NCI-H2227 (cell line): ENCODE measurements at regions not wholly inside any gene's neighbourhood (a gene's known extent, or its start where the extent isn't known, plus 50 kb on each side); places are given as distances from the start of the nearest gene placed in this dataset.
"Not testable (repeated sequence)": the region's sequence is repeated elsewhere in the genome, so short reads cannot be mapped to it uniquely, and the experiment has no call there.

Experiments used
- DNase-seq: peaks from one replicate; lab custom pipeline; 2025; ENCODE audit not compliant: unreplicated experiment; lab: John Stamatoyannopoulos, UW

DNA sequence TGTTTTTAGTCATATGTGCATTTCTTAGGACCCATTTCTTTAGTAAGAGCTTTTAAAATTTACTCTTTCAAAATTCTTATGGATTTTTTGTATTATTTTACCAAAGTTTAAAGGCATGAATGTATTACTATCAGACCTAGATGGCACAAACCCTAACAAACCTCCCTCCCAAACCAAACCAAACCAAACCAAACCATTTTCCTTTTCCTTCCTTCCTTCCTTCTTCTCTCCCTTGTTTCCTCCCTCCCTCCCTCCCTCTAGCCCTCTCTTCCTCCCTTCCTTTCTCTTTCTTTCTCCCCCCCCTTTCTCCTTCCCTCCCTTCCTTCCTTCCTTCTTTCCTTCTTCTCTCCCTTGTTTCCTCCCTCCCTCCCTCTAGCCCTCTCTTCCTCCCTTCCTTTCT lies 1001.8 kb upstream of the CITED2 start:
- DNase-seq = no peak

DNA sequence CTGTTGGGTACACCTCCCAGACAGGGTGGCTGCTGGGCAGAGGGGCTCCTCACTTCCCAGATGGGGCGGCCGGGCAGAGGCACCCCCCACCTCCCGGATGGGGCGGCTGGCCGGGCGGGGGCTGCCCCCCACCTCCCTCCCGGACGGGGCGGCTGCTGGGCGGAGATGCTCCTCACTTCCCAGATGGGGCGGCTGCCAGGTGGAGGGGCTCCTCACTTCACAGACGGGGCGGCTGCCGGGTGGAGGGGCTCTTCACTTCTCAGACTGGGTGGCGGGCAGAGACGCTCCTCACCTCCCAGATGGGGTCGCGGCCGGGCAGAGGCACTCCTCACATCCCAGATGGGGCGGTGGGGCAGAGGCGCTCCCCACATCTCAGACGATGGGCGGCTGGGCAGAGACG lies 999.3 kb upstream of the CITED2 start:
- DNase-seq = not testable (repeated sequence)

DNA sequence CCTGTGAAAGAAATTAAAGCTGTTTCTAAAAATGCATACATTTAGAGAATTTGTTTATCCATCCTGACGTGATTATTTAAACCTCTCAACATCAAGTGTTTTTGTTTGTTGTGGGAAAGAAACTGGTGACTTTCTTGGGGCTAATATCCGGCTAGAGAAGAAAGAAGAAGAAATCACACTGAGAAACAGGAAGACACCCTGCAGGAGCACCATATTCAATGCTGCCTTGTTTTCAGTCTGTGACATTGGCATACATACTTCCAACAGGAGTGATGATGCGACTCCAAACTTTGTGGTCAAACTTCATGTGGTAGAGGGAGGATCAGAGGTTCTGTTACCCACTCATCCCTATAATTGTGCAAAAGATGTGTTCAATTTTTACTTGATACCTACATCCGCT lies 997.6 kb upstream of the CITED2 start:
- no peak for DNase-seq

DNA sequence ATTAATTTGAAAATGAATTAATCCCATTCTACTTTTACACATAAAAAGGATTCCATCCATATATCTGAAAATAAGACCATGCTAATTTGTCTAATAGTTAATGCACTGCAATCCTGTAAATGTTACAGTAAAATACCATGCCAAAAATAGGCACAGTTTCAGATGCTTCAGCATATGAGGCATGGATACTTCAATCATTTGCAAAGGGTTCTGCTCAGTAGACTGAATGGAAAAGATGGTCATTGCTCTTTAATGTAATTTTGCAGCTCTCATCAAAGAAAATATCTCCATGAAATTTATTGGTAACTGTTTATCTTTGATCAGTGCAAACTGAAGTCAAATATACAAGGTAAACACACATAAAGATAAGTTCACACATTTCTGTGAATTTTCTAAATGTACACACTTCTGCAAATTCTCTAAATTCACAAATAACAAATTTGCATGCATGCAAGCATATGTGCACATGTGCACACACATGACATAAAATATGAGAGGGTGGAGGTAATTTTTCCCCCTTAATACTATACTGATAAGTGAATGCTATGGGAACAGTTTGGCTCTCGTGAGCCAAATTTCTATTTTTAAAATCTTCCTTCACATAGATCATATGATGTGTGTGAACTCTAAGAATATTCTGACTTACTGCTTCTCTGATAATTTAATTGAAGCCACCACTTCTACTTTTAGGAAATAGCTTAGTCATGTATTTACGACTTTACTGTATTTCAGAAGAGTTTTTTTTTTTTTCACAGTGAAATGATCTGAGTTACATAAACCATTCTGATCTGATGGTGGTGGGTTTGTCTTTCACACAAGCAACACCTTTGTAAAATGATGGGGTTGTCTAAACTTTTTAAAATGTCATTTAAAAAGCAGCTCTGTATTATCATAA lies 996.8 kb upstream of the CITED2 start:
- DNase-seq = no peak

DNA sequence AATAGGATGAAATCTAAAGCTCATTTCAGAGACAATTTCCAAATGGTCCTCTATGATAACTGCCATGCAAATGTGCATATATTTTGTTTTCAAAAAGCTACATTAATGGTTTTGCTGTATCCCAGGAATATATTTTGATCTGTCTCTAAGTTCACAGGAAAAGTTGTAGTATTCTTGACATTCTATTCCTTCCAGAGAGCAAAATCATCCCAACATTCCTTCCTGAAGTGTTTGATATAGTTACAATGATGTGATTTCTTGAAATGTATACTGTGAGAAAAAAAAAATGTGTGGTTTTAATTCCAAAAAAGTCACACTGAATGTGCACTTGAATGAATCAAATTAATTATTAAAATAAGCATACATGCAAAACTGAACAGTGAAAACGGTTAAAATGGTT lies 996.0 kb upstream of the CITED2 start:
- DNase-seq = no peak

DNA sequence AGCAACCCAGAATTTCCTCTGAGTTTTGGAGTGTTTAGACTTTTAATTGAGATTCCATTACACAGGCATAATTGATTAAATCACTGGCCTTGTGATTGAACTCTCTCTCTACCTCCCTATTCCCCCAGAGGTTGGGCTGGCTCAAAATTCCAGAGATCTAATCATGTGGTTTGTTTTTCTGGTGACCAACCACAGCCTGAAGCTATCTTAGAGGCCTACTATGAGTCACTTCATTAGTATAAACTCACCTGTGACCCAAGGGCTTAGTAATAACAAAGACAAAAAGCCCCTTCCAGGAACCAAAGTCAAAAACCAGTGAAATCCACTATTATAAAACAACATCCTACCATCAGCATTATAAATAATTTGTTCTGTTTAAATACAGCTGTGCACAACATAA lies 992.5 kb upstream of the CITED2 start:
- DNase-seq = no peak

DNA sequence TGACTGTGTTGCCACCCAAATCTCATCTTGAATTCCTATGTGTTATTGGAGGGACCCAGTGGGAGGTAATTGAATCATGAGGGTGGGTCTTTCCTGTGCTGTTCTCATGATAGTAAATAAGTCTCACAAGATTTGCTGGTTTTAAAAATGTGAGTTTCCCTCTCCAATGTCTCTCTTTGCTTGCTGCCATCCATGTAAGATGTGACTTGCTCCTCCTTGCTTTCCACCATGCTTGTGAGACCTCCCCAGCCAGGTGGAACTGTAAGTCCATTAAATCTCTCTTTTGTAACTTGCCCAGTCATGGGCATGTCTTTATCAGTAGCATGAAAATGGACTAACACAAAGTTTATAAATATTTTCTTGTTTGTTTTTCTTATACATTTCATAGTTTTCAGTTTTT lies 990.5 kb upstream of the CITED2 start:
- DNase-seq = no peak

DNA sequence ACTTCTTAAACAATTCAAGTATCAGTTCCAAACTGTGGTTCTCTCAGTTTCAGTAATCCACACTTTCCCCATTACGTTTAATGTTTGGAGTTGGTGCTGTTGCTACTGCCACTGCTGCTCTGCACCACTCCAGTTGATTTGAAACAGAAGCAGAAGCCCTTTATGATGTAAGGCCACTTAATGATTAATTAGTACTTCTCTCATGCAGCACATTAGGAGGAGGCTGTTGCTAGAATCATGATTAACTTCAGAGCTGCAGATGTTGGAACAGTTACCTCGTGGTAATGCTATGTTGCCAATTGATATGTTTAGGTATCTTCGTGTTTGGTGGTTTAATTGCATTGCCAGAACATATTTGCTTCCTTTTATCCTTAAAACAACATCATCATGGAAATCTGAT lies 986.2 kb upstream of the CITED2 start:
- DNase-seq = no peak

DNA sequence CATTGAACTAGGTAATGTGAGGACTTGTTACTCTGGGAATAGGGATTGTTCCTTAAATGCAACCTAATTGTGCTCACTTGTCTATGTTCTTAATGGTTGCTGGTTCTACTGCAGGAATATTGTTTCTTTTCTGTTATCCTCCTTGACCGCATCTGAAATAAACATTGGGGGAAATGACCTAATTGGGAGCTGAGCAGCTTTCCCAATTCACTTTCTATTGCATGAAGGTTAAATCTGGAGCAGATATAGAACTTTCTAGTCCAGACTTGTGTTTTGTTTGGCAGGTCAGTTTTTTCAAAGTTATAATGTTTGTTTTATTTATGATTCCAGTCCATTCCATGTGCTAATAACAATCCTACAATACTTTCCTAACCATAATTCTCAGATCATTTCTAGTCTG lies 981.0 kb upstream of the CITED2 start:
- no peak for DNase-seq

DNA sequence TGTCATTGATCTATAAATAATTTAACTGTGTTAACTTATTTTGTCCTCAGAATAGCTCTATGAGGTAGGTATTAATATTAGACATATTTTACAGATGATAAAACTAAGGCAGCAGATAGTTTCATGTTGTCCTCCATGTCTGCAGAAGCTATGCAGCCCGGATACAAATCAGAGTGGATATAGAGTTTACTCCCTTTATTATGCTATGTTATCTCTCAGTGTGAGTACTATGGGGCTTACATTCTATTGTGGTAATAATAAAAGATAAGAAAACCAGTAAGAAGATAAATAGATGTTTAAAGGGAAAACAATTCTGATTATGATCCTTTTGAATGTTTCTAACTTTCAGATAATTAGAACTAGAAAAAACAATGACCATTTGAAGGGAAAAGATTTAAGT lies 979.8 kb upstream of the CITED2 start:
- DNase-seq = no peak

DNA sequence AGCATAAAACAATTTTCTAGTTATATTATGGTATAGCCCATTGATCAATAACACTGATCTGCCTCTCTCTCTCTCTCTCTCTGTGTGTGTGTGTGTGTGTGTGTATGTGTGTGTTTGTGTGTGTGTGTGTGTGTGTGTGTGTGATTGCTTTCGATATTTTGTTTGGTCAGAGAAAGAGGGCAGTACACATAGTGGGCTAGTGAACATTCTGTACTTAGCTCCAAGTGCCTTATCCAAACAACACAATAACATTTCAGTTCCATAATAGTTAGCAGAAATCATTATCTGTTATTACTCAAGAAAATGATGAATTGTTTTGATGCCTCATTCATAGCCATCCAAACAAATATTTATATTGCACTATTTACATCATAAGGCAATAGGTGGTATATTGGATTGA lies 979.1 kb upstream of the CITED2 start:
- no peak for DNase-seq

DNA sequence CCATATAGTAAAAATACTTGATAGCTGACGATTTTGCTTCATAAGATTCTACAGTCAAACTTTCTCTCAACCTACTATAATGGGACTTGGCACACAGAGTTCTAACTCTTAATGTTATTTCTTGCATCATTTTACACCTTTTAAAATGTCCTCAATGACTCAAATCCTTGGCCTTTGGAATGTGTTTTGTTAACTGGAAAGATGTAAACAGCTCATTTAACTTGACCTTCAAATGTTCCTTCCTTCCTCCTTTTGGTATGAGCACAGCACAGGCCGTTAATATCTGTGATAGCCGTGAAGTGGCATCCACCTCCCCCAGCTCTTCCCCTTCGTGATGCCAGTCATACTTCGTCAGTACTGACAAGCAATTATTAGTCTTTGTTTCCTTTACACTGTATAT lies 972.0 kb upstream of the CITED2 start:
- no peak for DNase-seq

DNA sequence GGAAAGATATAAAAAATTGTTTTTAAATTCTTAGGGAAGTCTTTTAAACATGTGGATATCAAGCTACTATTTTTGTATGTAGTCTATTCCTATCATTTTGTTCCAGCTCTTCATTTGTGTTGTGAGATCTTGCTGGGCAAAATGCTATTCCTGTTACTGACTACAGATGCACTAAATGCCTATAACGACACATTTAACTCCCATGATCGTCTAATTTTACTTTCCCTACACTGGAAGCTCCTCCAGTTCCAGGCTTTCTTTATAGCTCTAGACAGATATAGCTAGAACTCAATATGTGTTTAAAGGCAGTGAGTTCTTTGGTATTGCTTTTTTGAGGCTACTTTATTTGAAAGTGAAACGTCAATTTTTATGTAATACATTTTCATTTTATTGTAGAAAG lies 971.5 kb upstream of the CITED2 start:
- DNase-seq = no peak

DNA sequence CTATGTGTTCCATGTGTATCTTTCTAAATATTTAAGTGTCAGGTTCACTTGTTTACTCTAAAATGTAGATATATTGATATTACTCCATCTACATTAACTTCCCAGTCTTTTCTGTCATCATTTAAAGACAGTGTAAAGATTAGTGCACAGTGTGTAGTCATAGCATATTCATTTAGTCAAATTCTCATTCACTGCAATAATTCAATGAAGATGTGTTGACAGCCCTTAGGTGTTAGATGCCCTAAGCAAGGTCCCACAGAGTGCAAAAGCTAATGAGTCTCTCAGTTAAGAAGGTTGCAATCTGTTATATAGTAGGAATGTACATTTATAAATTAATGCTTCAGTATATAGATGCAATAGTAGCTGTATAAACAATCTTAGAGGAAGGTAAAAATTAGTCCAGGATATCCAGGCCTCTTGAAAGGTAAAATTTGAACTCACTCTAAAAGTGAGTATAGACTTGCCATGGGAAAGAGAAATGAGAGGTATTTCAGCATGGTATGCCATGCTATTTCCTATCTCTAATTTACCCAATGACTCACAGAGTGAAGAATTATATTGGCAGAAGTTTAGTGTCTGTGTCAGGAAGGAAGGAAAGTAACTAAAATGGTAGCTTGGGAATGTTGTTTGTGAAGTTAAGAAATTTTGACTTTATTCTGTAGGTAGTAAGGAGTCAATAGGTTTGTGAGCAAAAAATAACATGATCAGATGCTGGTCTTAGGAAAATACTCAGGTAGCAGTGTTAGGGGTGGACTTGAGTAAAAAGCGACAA lies 969.9 kb upstream of the CITED2 start:
- DNase-seq = no peak

DNA sequence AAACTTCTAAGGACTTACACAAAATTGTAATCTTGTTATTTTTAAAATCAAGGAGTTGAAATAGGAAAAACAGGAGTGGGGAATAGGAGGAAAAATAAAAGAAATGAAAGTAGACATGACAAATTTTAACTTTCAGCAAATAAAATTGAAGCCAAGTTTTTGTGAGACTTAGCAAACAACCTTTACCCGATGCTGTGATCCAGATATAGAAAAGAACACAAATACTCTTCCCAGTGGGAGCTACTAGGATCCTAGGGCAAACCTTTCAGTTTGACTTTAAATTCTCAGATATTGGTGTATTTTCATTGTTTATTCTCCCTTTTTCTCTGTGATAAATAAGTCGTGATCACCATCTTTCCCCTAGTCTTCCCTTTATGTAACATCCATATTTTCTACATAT lies 968.7 kb upstream of the CITED2 start:
- DNase-seq = no peak

DNA sequence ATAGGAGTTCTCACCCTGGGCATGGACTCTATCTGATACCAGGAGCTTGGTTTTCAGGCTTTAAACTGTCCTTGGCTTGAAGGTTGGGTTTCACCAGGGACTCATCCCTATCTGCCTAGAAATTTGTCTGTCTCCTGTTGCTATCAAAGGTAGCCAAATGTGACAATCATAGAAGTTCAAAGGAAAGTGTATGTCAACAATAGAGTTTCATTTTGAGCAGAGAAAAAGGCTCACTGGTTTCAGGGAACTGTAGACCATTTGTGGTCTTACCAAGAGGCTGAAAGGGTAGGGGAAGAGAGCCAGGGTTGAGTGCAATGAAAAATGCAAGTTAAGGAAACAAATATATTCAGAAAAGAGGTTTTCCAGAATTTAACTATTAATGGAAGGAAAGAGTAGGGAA lies 966.8 kb upstream of the CITED2 start:
- no peak for DNase-seq

DNA sequence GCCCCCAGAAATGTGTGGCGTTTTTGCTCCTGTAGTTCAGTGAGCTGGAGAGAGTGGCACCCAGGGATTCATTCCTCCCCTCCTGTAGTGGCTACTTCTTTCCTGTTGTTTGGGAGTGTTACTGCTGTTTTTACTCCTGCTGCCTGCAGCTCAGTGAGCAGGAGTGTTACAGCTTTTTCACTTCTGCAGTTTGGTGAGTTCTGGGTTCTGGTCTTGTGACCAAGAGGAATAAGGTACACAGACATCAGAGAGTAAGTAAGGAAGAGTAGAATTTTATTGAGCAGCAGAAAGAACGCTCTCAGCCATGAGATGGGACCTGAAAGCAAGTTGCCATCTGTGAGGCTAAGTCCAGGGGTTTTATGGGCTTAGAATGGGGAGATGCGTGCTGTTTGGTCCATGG lies 966.3 kb upstream of the CITED2 start:
- DNase-seq = no peak

DNA sequence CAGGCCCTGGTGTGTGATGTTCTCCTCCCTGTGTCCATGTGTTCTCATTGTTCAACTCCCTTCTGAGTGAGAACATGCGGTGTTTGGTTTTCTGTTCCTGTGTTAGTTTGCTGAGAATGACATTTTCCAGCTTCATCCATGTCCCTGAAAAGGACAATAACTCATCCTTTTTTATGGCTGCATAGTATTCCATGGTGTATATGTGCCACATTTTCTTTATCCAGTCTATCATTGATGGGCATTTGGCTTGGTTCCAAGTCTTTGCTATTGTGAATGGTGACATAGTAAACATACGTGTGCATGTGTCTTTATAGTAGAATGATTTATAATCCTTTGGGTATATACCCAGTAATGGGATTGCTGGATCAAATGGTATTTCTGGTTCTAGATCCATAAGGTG lies 964.6 kb upstream of the CITED2 start:
- not testable (repeated sequence) for DNase-seq

DNA sequence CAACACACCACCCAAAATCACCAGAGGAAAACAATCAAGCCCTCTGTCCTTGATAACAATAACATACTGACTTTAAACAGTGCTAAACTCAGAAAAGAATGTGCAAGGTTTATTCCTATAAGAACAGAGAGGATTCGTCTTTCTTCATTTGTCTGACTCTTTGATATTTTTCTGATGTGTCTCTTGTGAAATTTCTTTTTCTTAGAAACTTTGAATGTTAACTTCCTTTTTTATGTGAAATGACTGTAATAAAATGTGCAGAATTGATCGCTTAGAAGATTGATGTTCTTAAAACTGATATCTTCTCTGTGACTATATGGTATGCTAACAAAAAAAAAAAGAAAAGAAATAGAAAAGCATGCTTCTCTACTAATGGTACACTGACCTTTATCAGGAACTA lies 947.4 kb upstream of the CITED2 start:
- DNase-seq = no peak

DNA sequence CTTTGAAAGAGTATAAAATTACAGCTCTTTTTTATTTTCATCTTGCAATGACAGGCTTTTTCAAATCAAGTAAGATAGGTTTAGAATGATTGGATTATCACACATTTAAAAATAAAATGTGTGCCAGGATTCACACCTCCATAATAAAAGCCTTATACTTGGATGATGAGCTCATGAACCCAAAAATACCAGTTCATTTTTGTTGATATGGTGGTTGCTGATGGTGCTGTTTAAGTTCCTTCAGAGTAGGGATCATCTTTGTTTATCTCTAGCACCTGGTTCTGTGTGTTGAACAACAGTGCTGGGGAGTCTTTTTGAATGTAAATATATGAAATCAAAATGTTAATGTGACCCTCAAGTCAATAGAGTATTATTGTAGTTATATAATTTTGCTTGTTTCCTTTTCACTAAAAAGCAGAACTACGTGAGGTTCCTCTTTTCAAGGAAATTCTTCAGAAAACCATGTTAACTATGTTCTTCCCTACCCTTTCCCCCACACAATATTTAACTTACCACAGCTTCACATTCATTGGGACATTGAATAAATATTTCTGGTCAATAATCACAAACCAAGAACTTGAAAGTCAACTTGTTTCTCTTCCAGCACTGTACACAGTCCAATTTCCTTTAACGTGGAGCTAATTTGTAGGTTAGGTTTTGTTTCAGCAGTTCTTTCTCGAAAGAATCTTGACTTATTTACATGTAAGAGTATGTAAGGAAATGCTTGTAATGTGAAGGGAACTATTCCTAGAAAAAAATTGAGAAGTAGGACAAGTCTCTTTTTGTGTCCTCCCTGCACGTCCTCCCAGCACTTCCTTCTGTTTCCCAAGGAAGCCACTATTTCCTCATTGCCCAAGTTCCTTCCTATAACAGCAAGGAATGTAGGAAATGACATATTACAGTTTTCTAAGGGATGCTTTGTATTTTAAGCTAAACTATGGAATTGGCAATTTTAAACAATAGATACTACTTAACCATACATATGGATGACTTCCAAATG lies 945.9 kb upstream of the CITED2 start:
- no peak for DNase-seq

DNA sequence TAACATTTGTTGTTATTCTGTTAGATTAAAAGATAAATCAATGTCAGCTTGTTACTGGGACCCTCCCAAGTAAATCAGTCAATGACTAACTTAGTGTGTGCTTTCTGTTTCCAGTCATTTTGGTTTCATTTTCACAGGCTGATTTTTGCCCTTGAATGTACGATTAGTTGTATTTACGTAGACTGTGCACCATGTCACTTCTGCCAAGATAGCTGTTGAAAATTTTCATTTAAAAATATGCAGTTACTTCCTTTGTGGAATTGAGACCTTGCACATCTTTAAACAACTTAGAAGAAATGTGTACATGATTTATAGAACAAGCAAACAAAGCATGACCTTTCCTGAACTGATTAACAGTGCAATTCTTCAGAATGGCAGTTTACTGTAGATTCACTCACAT lies 944.8 kb upstream of the CITED2 start:
- no peak for DNase-seq
